Keratinocyte (primary cell): ENCODE measurements at regions not wholly inside any gene's neighbourhood (a gene's known extent, or its start where the extent isn't known, plus 50 kb on each side); places are given as distances from the start of the nearest gene placed in this dataset.

Source experiments
- DNase-seq: peaks from one replicate; pipeline ENCODE4 v3.0.0-alpha.2; 2011; ENCODE audit warnings: low read depth, missing footprints, low spot score
- FAIRE-seq: peaks from 2 replicates; lab custom pipeline; 2011; peaks lifted over from hg19 to GRCh38; lab: Jason Lieb, UNC
- H2AFZ ChIP-seq: 2 replicates; pipeline ENCODE4 v1.6.0; 2012; ENCODE audit warnings: low read length, control low read depth, inconsistent platforms; ENCODE audit not compliant: control insufficient read depth
- H3K27ac ChIP-seq: 2 replicates; pipeline ENCODE4 v1.5.1; 2011; ENCODE audit warnings: low read length; ENCODE audit not compliant: control insufficient read depth, insufficient read depth
- H3K27me3 ChIP-seq: 3 replicates; pipeline ENCODE4 v1.6.0; 2011; ENCODE audit warnings: low read length; ENCODE audit not compliant: control insufficient read depth, insufficient read depth; ENCODE audit errors: extremely low read depth
- H3K36me3 ChIP-seq, 2 experiments: 2 replicates in 1 of 2; 3 replicates in 1 of 2; pipeline ENCODE4 v1.5.1; 2011; ENCODE audit warnings: low read length in 2 of 2, mild to moderate bottlenecking in 1 of 2; ENCODE audit not compliant: control insufficient read depth in 2 of 2, insufficient read depth in 2 of 2; ENCODE audit errors: extremely low read depth in 1 of 2
- H3K4me1 ChIP-seq: 3 replicates; pipeline ENCODE4 v1.5.1; 2011; ENCODE audit warnings: low read length; ENCODE audit not compliant: control insufficient read depth, insufficient read depth; ENCODE audit errors: extremely low read depth
- H3K4me2 ChIP-seq: 3 replicates; pipeline ENCODE4 v1.6.0; 2011; ENCODE audit warnings: low read depth, low read length; ENCODE audit not compliant: control insufficient read depth, insufficient read depth; ENCODE audit errors: extremely low read depth
- H3K4me3 ChIP-seq, 3 experiments: fragments of 200-600 bp in 1 of 3; sonication (generic) in 1 of 3; 2 replicates in 2 of 3; 3 replicates in 1 of 3; pipeline ENCODE4 v1.5.1; 2011 to 2016; ENCODE audit warnings: low read length in 3 of 3, mild to moderate bottlenecking in 3 of 3, control low read depth in 2 of 3, inconsistent platforms in 1 of 3, low read depth in 1 of 3, mixed read lengths in 1 of 3, mixed run types in 1 of 3, moderate library complexity in 1 of 3; ENCODE audit not compliant: control insufficient read depth in 2 of 3, insufficient read depth in 2 of 3; ENCODE audit errors: extremely low read depth in 1 of 3
- H3K79me2 ChIP-seq: 2 replicates; pipeline ENCODE4 v1.6.0; 2012; ENCODE audit warnings: low read length; ENCODE audit not compliant: control insufficient read depth, insufficient read depth
- H3K9ac ChIP-seq: 3 replicates; pipeline ENCODE4 v1.6.0; 2011; ENCODE audit warnings: low read length; ENCODE audit not compliant: control insufficient read depth, insufficient read depth; ENCODE audit errors: extremely low read depth
- H3K9me1 ChIP-seq: 3 replicates; pipeline ENCODE4 v1.6.0; 2011; ENCODE audit warnings: low read length; ENCODE audit not compliant: control insufficient read depth, insufficient read depth; ENCODE audit errors: extremely low read depth
- H3K9me3 ChIP-seq: 2 replicates; pipeline ENCODE4 v1.5.1; 2012; ENCODE audit warnings: low read depth, low read length; ENCODE audit not compliant: control insufficient read depth
- H4K20me1 ChIP-seq: 3 replicates; pipeline ENCODE4 v1.6.0; 2011; ENCODE audit warnings: low read length; ENCODE audit not compliant: control insufficient read depth, insufficient read depth; ENCODE audit errors: extremely low read depth
- EZH2 ChIP-seq: IDR thresholded peaks from one replicate; pipeline ENCODE4 v1.6.1; 2012; ENCODE audit warnings: inconsistent platforms, mild to moderate bottlenecking, low read length, moderate library complexity
- dilution Hi-C: fragments of 300-500 bp; cut with MboI; formaldehyde crosslinking; loops from one replicate; pipeline ENCODE4 v1.7.0; 2020; ENCODE audit warnings: low sequenced_read_pairs; ENCODE audit not compliant: extremely low pct_ligation_motif_present
- TF ChIP-seq, protein P1 (sequence below), 3 experiments: IDR thresholded peaks in 1 of 3; conservative IDR thresholded peaks in 1 of 3; optimal IDR thresholded peaks in 1 of 3; 2 replicates in 2 of 3; 3 replicates in 1 of 3; pipeline versions ENCODE3 to v1.5.1; 2011; ENCODE audit warnings: low read length in 3 of 3, mild to moderate bottlenecking in 3 of 3, moderate library complexity in 2 of 3, control low read depth in 1 of 3, inconsistent platforms in 1 of 3; ENCODE audit not compliant: insufficient read depth in 2 of 3; ENCODE audit errors: extremely low read depth in 1 of 3

DNA sequence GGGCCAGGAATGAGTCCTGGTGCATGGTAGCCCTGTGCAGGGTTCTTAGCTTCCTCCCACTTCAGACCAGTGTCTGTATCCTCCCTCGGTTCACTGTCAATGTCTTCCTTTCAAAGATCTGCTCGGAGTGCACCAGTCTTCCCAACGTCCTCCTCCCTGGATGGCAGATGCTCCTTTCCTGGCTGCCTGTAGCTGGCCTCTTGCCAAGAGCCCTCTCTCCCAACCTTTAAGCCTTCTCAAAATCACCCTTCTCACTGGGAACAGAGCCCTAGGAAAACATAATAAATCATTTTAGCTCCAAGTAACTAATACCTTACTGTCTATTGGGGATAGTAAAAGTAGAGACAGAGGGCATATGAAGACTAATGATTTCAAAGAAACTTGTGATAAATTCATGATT lies 490.6 kb downstream of the CCSER2 start:
- Histone ChIP-seq H2AFZ (no peak overlapping the region), H3K9me3 (no peaks in the 10 kb centered on the region), H3K4me2 (no peak overlapping the region), H3K4me3 (no peak overlapping the region), H3K9me1 (no peaks in the 10 kb centered on the region), H3K9ac (no peak overlapping the region), H3K36me3 (no peaks in the 10 kb centered on the region), H3K4me1 (peaks cover 7% of the 10 kb centered on the region), H4K20me1 (no peaks in the 10 kb centered on the region), H3K27ac (no peak overlapping the region), H3K27me3 (no peaks in the 10 kb centered on the region), H3K79me2 (no peaks in the 10 kb centered on the region)
- no peak for FAIRE-seq
- dilution Hi-C loops, result no loop called here
- TF ChIP-seq, protein P1, sequence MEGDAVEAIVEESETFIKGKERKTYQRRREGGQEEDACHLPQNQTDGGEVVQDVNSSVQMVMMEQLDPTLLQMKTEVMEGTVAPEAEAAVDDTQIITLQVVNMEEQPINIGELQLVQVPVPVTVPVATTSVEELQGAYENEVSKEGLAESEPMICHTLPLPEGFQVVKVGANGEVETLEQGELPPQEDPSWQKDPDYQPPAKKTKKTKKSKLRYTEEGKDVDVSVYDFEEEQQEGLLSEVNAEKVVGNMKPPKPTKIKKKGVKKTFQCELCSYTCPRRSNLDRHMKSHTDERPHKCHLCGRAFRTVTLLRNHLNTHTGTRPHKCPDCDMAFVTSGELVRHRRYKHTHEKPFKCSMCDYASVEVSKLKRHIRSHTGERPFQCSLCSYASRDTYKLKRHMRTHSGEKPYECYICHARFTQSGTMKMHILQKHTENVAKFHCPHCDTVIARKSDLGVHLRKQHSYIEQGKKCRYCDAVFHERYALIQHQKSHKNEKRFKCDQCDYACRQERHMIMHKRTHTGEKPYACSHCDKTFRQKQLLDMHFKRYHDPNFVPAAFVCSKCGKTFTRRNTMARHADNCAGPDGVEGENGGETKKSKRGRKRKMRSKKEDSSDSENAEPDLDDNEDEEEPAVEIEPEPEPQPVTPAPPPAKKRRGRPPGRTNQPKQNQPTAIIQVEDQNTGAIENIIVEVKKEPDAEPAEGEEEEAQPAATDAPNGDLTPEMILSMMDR (optimal IDR thresholded peaks at IDR 0.05 in 1 of 3, IDR thresholded peaks at IDR 0.05 in 1 of 3, conservative IDR thresholded peaks at IDR 0.05 in 1 of 3; ENCODE audit: extremely low read depth in 1 of 3, insufficient read depth in 2 of 3, low read length in 3 of 3), result no peak
- TF ChIP-seq EZH2, result no peak
- DNase-seq, result no peak

DNA sequence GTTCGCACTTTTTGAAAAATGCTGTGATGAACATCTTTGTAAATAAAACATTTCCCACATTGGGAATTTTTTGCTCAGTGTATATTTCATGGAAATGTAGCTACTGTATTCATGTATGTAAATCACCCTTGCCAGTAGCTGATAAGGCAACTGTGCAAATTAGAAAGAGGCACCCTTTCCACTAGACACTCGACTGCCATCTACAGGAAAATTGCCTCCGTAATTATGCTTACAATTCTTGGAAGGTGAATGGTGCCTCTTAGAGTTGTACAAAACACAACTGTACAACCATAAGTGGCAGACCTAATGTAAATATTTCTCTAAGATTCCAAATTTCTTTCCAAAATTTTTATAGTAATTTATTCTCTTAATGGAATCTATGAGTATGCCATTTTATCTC lies 491.7 kb downstream of the CCSER2 start:
- Histone ChIP-seq H3K4me1 (peaks cover 7% of the 10 kb centered on the region), H3K9me3 (no peaks in the 10 kb centered on the region), H3K27ac (no peak overlapping the region), H3K79me2 (no peaks in the 10 kb centered on the region), H2AFZ (no peak overlapping the region), H3K4me3 (no peak overlapping the region), H3K9ac (no peak overlapping the region), H3K27me3 (no peaks in the 10 kb centered on the region), H4K20me1 (no peaks in the 10 kb centered on the region), H3K4me2 (no peak overlapping the region), H3K36me3 (no peaks in the 10 kb centered on the region), H3K9me1 (no peaks in the 10 kb centered on the region)
- DNase-seq (no peak), FAIRE-seq (no peak)
- TF ChIP-seq EZH2, result no peak
- TF ChIP-seq, protein P1 (optimal IDR thresholded peaks at IDR 0.05 in 1 of 3, IDR thresholded peaks at IDR 0.05 in 1 of 3, conservative IDR thresholded peaks at IDR 0.05 in 1 of 3; ENCODE audit: extremely low read depth in 1 of 3, insufficient read depth in 2 of 3, low read length in 3 of 3), result peak in 2 of 3 experiments; percentile 9 to 13
- dilution Hi-C loops, result no loop called here
